Ureter (tissue), 1 donor: ENCODE measurements at regions not wholly inside any gene's neighbourhood (a gene's known extent, or its start where the extent isn't known, plus 50 kb on each side); places are given as distances from the start of the nearest gene placed in this dataset.
"Not testable (repeated sequence)": the region's sequence is repeated elsewhere in the genome, so short reads cannot be mapped to it uniquely, and the experiment has no call there.

Experiments
- DNase-seq: peaks from one replicate; pipeline ENCODE4 v3.0.0-alpha.2; 2020; ENCODE audit warnings: low spot score
- donor health status: DM: yes; HTN: yes; CAD: no.

- DNase-seq, result no peak
Observed at GRCh38 chr1:90824551-90824950, 107.4 kb upstream of the BARHL2 start.

- DNase-seq, result no peak
Observed at GRCh38 chr1:90823686-90824085, 106.6 kb upstream of the BARHL2 start.

- DNase-seq, result no peak
Observed at GRCh38 chr1:90821788-90822359, 104.8 kb upstream of the BARHL2 start.

- DNase-seq, result no peak
Observed at GRCh38 chr1:90821152-90821787, 104.2 kb upstream of the BARHL2 start.

- DNase-seq, result no peak
Observed at GRCh38 chr1:90820745-90821144, 103.6 kb upstream of the BARHL2 start.

- no peak for DNase-seq
Observed at GRCh38 chr1:90817399-90817798, 100.3 kb upstream of the BARHL2 start.

GRCh38 chr1:90812237-90812636 is 95.1 kb upstream of the BARHL2 start:
- DNase-seq, result not testable (repeated sequence)

GRCh38 chr1:90811444-90811950 is 94.4 kb upstream of the BARHL2 start:
- not testable (repeated sequence) for DNase-seq

GRCh38 chr1:90810681-90811080 is 93.6 kb upstream of the BARHL2 start:
- no peak for DNase-seq

- no peak for DNase-seq
Observed at GRCh38 chr1:90809996-90810395, 92.9 kb upstream of the BARHL2 start.

GRCh38 chr1:90809093-90809492 is 92.0 kb upstream of the BARHL2 start:
- DNase-seq, result no peak

- no peak for DNase-seq
Observed at GRCh38 chr1:90807329-90807728, 90.2 kb upstream of the BARHL2 start.

- no peak for DNase-seq
Observed at GRCh38 chr1:90802622-90803021, 85.5 kb upstream of the BARHL2 start.

GRCh38 chr1:90800012-90800717 is 83.1 kb upstream of the BARHL2 start:
- DNase-seq, result no peak

- no peak for DNase-seq
Observed at GRCh38 chr1:90799326-90799725, 82.2 kb upstream of the BARHL2 start.

GRCh38 chr1:90798883-90799282 is 81.8 kb upstream of the BARHL2 start:
- DNase-seq, result no peak

- DNase-seq, result no peak
Observed at GRCh38 chr1:90798344-90798743, 81.2 kb upstream of the BARHL2 start.

- no peak for DNase-seq
Observed at GRCh38 chr1:90795431-90795830, 78.3 kb upstream of the BARHL2 start.

- no peak for DNase-seq
Observed at GRCh38 chr1:90786709-90787108, 69.6 kb upstream of the BARHL2 start.

GRCh38 chr1:90784186-90784847 is 67.2 kb upstream of the BARHL2 start:
- no peak for DNase-seq

GRCh38 chr1:90783181-90783580 is 66.1 kb upstream of the BARHL2 start:
- DNase-seq, result no peak

- DNase-seq, result no peak
Observed at GRCh38 chr1:90782046-90782445, 64.9 kb upstream of the BARHL2 start.

GRCh38 chr1:90781534-90781933 is 64.4 kb upstream of the BARHL2 start:
- no peak for DNase-seq
